GM21723 (cell line): ENCODE measurements at regions not wholly inside any gene's neighbourhood (a gene's known extent, or its start where the extent isn't known, plus 50 kb on each side); places are given as distances from the start of the nearest gene placed in this dataset.

ENCODE experiments used
- ATAC-seq: cut with Tn5 transposase; IDR thresholded peaks from one replicate; pipeline ENCODE4 v1.9.1; 2021; ENCODE audit warnings: mild to moderate bottlenecking, moderate library complexity; ENCODE audit not compliant: unreplicated experiment

DNA sequence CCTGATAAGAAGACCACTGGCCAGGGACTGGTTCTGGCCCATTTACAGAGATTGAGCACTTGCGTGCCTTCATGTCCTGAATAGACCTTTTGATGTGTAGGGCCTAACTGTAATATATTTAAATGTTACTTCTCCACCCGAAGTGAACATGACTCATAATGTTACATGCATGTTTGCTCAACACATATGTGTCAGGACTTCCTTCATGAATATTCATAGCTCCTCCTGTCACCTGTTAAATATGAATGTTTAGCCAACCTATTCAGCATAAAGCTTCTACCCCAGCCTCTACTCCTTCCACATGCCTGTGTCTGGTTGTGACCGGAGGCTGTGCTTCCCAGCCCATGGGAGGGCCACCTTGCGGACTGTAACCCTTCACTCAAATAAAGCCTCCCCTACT lies 457.5 kb downstream of the IRX1 start:
- no peak for ATAC-seq

GRCh38 chr5:4054092-4054491 lies 458.5 kb downstream of the IRX1 start:
- ATAC-seq, result no peak

- ATAC-seq, result no peak
Measured at GRCh38 chr5:4058899-4059298, 463.3 kb downstream of the IRX1 start.

DNA sequence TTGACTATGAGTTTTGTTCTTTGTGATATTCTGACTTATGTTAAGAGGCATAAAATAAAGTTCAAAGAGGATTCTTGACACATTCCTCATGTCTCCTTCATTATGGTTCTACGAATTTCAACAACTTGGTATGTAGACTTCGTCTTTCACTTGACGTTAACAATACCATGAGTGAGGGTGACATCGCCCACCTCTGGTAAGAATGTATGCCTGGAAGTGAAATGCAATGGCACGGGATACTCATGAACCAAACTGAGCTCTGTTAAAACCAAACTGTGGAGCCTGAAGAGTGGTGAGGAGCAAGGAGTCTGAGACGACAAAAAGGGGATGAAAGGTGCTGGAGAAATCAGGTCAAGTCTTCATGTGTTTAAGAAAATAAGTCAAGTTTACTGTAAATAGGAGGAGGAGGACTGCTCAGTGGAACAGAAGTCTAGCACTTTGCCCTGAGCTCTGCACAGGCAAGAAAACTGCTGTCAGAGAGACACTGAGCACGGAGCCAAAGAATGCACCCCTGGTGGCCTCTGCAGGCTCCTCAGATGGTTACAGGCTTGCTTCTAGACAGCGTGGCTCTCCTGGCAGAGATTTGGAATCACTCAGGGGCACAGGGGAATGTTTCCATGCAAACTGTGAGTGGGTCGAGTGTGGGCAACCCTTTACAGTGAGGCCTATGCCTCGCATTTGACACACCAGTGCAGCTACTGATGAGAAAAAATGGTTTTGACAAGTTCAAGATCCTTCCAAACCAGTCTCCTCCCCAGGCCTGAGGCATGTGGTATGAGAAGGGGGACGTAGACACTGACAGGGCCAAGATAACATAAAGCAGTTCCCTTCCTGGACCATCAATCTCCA lies 470.1 kb downstream of the IRX1 start:
- no peak for ATAC-seq

GRCh38 chr5:4068171-4068570 lies 472.5 kb downstream of the IRX1 start:
- ATAC-seq, result no peak

DNA sequence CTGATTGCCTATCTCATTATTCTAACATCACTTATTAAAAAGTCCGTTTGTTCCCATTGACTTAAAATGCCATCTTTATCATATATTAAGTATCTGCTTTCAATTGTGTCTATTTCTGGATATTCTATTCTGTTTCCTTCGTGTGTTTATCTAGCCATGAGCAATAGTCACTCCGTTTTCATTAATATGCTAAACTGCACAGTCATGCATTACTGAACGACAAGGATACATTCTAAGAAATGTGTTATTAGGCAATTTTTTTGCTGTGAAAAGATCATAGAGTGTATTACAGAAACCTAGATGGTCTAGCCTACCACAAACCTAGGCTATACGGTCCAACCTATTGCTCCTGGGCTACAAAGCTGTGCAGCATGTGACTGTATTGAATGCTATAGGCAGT lies 482.9 kb downstream of the IRX1 start:
- ATAC-seq, result no peak

DNA sequence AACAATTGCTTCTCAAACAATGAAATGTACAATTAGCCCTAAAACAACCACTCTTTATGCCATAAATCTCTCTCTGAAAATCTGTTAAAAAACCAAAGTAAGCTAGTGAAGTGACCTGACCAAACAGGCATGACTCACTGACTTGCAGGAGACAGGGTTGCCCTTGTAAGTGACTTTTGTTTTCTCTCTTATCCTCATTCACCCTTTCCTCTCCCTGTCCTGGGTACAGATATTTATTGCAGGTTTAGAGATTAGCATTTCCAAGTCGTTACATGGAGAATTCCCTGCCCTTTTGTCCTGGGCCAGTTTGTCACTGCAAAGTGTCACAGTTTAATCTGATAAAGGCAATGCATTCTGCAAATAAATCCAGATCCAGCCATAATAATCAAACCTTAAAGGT lies 484.2 kb downstream of the IRX1 start:
- no peak for ATAC-seq

DNA sequence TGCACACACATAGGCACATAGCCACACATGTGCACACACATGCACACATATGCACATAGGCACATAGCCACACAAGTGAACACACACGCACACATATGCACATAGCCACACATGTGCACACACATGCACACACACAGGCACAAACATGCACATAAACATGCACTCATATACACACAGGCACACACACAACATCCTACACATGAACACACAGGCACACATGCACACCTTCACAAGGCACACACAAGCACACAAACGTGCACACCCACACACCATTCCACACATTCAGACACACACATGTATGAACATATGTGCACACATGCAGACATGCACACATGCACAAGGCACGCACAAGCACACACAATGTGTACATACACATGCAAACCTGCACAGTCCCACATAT lies 484.7 kb downstream of the IRX1 start:
- no peak for ATAC-seq

DNA sequence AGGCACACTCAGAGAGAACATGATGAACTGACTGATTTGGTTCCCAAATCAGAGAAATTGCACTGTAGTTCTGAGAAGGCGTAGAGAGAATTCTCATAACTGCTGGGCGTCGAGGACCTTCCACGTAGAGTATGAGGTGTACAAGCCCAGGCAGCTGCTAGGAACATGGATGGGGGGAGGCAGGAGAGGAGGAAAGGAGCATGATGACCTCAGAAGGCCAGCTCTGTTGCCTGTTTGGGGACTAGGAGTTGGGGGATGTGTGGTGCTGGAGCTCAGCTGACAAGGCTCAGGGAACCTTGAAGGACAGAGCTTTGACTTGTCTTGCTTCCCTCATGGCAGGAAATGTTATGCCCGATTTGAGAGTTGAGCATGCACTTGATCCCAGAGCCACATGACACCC lies 485.4 kb downstream of the IRX1 start:
- no peak for ATAC-seq

DNA sequence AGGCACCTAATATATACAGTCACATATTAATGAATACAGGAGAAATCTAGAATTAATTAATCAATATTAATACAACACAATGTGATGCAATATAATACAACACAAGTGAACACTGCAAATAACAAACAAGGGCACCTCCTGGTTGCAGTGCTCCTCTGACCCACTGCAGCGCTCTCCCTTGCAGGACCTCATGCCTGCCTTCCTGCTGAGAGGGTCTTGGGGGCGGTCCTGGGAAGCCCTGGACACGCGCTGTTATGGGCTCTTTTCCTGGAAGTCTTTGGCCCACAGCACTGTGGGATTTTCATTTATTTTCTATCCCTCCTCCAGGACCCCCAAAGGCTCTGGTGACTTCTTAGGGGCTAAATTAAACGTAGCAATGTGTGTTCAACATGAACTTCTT lies 485.8 kb downstream of the IRX1 start:
- no peak for ATAC-seq

DNA sequence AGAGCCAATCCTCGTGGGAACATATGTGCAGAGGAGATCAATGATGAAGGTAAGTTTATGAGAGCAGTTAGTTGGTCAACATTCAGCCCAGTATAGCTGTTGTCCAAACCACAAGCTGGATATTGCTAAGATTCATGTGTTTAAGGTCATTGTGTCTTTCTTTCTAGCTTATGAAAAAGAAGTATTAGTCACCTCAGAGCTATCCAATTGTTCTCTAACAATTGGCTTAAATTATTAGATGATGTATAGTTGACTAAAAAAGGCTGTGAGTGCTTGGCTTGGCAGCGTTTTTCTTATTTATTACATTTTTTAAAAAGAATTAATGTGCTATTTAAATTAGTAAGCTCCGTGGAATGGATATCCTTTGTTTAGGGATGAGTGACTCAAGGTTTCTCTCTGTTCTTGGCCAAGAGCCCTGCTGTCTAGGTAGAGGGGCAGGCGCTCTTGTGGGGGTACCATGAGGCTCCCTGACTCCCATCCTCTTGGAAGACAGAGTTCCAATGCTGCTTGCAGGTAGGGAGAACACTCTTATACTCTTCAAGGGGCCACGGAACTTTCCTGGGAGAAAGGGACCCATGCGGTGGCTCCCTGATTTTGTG lies 487.4 kb downstream of the IRX1 start:
- ATAC-seq, result no peak

GRCh38 chr5:4083591-4084337 lies 488.1 kb downstream of the IRX1 start:
- ATAC-seq, result no peak

GRCh38 chr5:4086081-4086480 lies 490.4 kb downstream of the IRX1 start:
- ATAC-seq, result no peak

GRCh38 chr5:4087110-4087509 lies 491.5 kb downstream of the IRX1 start:
- ATAC-seq, result no peak

GRCh38 chr5:4089087-4089486 lies 493.5 kb downstream of the IRX1 start:
- no peak for ATAC-seq

DNA sequence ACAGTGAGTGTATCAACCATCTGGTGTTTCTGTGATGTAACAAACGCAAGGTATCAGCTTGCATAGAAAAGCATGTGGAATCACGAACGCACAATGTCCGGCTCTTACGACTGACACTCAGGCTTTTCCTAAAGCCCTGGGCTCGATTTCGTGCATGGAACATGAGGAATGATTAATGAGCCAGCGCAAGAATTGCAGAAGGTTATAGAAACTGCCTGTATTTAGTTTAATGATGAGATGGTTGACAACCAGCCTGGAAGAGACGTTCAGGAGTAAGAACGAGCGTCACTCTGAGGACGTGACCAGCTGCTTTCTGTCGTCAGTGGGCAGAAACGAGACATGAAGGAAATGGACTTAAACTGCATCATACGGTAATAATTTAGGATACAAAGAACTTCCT lies 497.6 kb downstream of the IRX1 start:
- no peak for ATAC-seq

DNA sequence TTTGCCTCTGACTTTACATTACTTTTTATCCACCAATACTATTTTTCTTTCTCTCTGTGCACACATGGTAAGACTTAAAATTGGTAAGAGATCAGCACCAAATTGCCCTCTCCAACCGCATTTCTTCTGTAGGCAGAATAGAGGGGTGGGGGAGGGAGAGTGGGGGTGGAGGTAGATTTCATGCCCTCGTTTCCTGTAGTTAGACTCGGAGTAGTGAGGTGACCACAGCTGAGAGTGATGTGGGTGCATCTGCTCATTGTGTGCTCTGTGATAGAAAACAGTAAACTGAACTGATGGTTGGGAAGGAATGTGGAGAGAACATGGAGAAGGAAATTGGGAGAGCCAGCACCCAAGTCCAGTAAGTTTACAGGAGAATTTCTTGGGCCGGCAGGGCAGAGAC lies 498.3 kb downstream of the IRX1 start:
- no peak for ATAC-seq

GRCh38 chr5:4095918-4096630 lies 500.4 kb downstream of the IRX1 start:
- ATAC-seq, result no peak

- no peak for ATAC-seq
Measured at GRCh38 chr5:4097199-4097598, 501.6 kb downstream of the IRX1 start.

DNA sequence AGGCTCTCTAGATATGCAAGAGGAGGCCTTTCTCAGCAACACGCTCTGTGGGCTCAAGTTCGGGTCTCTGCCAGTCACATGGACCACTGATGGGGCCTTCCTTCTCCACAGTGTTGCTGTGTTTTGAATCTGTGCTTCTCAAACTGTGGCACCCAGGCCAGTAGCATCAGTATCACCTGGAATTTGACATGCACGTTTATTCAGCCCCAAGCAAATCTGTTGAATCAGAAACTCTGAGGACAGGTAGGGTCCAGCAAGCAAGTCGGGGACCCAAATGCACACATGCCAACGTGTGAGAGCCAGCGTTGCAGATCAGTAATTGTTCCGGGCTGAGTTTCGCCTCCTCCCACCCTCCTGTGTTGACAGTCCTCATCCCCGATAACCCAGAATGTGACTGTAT lies 502.6 kb downstream of the IRX1 start:
- ATAC-seq, result no peak

- no peak for ATAC-seq
Measured at GRCh38 chr5:4099386-4099785, 503.8 kb downstream of the IRX1 start.
